Muscle of leg (tissue), 3 donors: ENCODE measurements at regions not wholly inside any gene's neighbourhood (a gene's known extent, or its start where the extent isn't known, plus 50 kb on each side); places are given as distances from the start of the nearest gene placed in this dataset.
A peak's percentile ranks its signal among the peaks of the same experiment; 100 is the strongest.

Experiments used
- DNase-seq: peaks from one replicate; pipeline ENCODE4 v3.0.0; 2013
- H3K27ac ChIP-seq: one replicate; pipeline ENCODE4 v1.5.1; 2013; ENCODE audit warnings: mild to moderate bottlenecking, low read length, control low read depth
- H3K27me3 ChIP-seq: one replicate; pipeline ENCODE4 v1.6.1; 2013; ENCODE audit warnings: low read length; ENCODE audit not compliant: control insufficient read depth, insufficient read depth
- H3K36me3 ChIP-seq: one replicate; pipeline ENCODE4 v1.6.1; 2013; ENCODE audit warnings: low read length; ENCODE audit not compliant: control insufficient read depth, insufficient read depth
- H3K4me1 ChIP-seq: one replicate; pipeline ENCODE4 v1.6.1; 2013; ENCODE audit warnings: low read length; ENCODE audit not compliant: control insufficient read depth, insufficient read depth
- H3K4me3 ChIP-seq: one replicate; pipeline ENCODE4 v1.5.1; 2013; ENCODE audit warnings: low read length, control low read depth
- H3K9me3 ChIP-seq: replicated peaks from 2 replicates; pipeline ENCODE4 v1.6.1; 2013; ENCODE audit warnings: low read depth, low read length; ENCODE audit not compliant: control insufficient read depth
- WGBS: methylation state at CpG from one replicate; pipeline ENCODE4 v1.1.5; 2013; ENCODE audit warnings: missing lambda C conversion rate; ENCODE audit not compliant: insufficient coverage; 5-methylcytosine and 5-hydroxymethylcytosine counted together

DNA sequence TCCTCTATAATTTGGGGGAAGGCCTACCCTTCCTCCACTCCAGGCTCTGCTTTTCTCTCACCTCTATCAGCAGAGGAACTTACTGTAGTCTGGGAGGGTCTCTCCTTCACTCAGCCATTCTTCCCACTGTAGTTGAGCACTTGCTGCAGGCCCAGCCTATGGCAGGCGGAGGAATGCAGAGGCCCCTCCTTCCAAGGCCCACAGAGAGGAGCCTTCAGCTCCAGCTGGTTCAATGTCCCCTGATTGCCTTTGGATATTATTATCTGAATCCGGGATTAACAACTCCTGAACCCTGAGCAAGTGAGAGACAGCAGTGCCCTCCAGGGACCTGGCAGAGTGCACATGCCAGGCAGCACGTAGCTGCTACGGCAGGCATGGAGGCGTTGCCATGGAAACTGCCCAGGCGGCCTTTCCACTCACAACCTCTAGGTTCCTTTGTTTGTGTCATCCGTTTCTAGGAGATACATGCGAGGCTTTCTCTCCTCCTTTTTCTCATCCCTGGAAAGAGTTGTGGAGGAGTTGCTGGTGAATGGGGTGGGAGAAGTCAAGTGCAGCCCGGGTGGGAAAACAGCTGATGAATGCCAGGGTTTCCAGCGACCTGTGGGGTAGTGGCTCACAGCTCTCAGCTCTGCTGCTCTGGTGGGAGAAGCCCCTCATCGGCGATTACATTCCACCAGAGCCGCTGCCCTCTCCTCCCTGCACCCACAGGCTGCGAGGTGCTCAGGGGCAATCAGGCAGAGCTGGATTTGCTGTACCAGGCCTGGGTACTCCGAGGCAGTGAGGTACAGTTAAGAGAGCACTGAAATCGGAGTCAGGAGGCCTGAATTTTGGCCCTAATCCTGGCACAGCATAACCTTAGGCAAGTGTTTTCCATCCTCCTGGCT, 55.3 kb upstream of the HK2 start:
- Histone ChIP-seq H3K27ac (no peak overlapping the region), H3K4me1 (peaks cover 14% of the 10 kb centered on the region), H3K27me3 (no peaks in the 10 kb centered on the region), H3K4me3 (no peak overlapping the region), H3K36me3 (no peaks in the 10 kb centered on the region), H3K9me3 (no peaks in the 10 kb centered on the region)
- WGBS = 39% methylated on average over 6 of the region's 16 CpGs
- peak; percentile 40 for DNase-seq

DNA sequence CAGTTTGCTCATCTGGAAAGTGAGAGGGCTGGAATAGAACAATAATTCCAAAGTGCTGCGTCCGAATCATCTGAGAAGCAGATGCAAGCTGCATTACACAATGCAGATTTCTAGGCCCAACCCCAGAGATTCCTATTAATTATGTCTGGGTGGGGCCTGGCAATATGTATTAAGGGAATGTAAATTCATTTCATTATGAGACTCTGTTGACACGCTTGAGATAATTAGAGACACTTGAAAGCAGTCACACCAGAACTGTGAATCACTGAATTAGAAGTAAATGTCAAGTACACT, 54.7 kb upstream of the HK2 start:
- peaks cover 14% of the 10 kb centered on the region for H3K4me1 ChIP-seq
- no peaks in the 10 kb centered on the region for H3K27me3 ChIP-seq
- 60% methylated on average over 2 of the region's 3 CpGs for WGBS
- no peaks in the 10 kb centered on the region for H3K9me3 ChIP-seq
- H3K4me3 ChIP-seq = no peak overlapping the region
- DNase-seq = no peak
- no peaks in the 10 kb centered on the region for H3K36me3 ChIP-seq
- H3K27ac ChIP-seq = no peak overlapping the region

DNA sequence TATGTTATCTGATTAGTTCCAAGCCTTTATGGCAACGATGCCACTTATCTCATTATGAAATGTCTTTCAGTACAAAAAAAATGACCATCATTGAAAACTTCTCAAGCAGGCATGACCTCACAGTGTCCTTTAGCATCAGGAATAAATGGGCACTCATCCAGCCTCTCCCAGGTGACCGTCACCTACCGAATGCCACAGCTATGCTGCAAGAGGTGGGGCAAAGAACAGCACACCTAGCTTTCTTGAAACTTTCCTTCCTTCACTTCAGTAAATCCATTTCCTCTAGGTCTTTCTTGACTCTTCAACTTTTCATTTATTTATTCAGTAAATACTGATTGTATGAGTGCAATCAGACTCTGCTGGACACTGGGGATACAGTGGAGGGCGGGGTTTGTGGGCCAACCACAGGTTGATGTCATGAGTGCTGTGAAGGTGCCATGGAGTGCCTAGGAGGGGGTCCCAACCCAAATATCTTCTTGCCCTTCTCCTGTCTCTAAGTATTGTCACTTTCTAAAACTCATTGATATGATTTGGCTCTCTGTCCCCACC, 54.3 kb upstream of the HK2 start:
- no peaks in the 10 kb centered on the region for H3K9me3 ChIP-seq
- DNase-seq = no peak
- H3K4me1 ChIP-seq = peaks cover 14% of the 10 kb centered on the region
- 100% methylated on average over 2 of the region's 4 CpGs for WGBS
- H3K27ac ChIP-seq = no peak overlapping the region
- no peaks in the 10 kb centered on the region for H3K27me3 ChIP-seq
- no peak overlapping the region for H3K4me3 ChIP-seq
- H3K36me3 ChIP-seq = no peaks in the 10 kb centered on the region
